GM12891 (cell line): ENCODE measurements at regions not wholly inside any gene's neighbourhood (a gene's known extent, or its start where the extent isn't known, plus 50 kb on each side); places are given as distances from the start of the nearest gene placed in this dataset.

Experiments used
- POLR2A ChIP-seq: IDR thresholded peaks from 2 replicates; pipeline ENCODE4 v1.6.1; 2011; ENCODE audit warnings: low read depth, low read length, control low read depth
- POLR2AphosphoS5 ChIP-seq: IDR thresholded peaks from 2 replicates; pipeline ENCODE4 v1.6.1; 2011; ENCODE audit warnings: low read depth, low read length, control low read depth
- POU2F2 ChIP-seq: IDR thresholded peaks from 2 replicates; pipeline ENCODE4 v1.6.1; 2011; ENCODE audit warnings: low read depth, mild to moderate bottlenecking, control low read depth, low read length, moderate library complexity
- SPI1 ChIP-seq: IDR thresholded peaks from 2 replicates; pipeline ENCODE4 v1.6.1; 2011; ENCODE audit warnings: low read depth, low read length, control low read depth

- TF ChIP-seq POLR2A (no peak), POLR2AphosphoS5 (no peak), SPI1 (no peak), POU2F2 (no peak)
Observed at GRCh38 chr2:215493376-215493775, 57.5 kb upstream of the FN1 start.
